ENCODE measurements at regions not wholly inside any gene's neighbourhood (a gene's known extent, or its start where the extent isn't known, plus 50 kb on each side); places are given as distances from the start of the nearest gene placed in this dataset.

- H3K4me3 ChIP-seq (ENCODE audit: low read length), result no peak overlapping the region
- TF ChIP-seq, protein P1, sequence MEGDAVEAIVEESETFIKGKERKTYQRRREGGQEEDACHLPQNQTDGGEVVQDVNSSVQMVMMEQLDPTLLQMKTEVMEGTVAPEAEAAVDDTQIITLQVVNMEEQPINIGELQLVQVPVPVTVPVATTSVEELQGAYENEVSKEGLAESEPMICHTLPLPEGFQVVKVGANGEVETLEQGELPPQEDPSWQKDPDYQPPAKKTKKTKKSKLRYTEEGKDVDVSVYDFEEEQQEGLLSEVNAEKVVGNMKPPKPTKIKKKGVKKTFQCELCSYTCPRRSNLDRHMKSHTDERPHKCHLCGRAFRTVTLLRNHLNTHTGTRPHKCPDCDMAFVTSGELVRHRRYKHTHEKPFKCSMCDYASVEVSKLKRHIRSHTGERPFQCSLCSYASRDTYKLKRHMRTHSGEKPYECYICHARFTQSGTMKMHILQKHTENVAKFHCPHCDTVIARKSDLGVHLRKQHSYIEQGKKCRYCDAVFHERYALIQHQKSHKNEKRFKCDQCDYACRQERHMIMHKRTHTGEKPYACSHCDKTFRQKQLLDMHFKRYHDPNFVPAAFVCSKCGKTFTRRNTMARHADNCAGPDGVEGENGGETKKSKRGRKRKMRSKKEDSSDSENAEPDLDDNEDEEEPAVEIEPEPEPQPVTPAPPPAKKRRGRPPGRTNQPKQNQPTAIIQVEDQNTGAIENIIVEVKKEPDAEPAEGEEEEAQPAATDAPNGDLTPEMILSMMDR (conservative IDR thresholded peaks at IDR 0.05; ENCODE audit: low read length), result no peak
- DNase-seq (ENCODE audit: low read depth), result no peak
These were observed 486.3 kb downstream of the TTLL7 start for GRCh38 chr1:83512373-83513193.

GRCh38 chr1:83511146-83511726, 487.7 kb downstream of the TTLL7 start:
- TF ChIP-seq, protein P1 (conservative IDR thresholded peaks at IDR 0.05; ENCODE audit: low read length), result no peak

DNA sequence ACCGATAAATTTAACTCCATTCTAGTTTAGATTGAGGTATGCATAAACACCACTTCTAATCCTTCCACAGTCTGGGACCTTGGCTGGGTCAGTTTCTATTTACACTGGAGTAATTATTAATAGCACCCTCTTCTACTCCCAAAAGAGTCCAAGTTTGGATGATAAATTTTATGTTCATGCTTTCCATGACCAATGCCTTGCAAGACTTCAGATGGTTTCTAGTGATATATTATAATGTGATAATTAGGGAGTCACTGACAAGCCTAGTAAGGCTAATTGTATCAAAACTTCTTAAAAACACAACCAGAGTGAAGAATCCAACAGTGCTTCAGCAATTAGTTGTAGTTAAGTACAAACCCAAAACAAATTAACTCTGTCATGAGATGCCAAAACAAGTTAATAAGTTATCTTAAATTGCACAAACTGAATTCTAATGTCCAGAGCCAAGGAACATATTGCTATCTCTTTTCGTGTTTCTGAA, 489.6 kb downstream of the TTLL7 start:
- peak; percentile 13 for DNase-seq (ENCODE audit: low read depth)
- TF ChIP-seq, protein P1 (conservative IDR thresholded peaks at IDR 0.05; ENCODE audit: low read length), result no peak

More at GRCh38 chr1:83511146-83511726, 487.7 kb downstream of the TTLL7 start:
- H3K4me3 ChIP-seq (ENCODE audit: low read length), result no peak overlapping the region
- DNase-seq (ENCODE audit: low read depth), result no peak

DNA sequence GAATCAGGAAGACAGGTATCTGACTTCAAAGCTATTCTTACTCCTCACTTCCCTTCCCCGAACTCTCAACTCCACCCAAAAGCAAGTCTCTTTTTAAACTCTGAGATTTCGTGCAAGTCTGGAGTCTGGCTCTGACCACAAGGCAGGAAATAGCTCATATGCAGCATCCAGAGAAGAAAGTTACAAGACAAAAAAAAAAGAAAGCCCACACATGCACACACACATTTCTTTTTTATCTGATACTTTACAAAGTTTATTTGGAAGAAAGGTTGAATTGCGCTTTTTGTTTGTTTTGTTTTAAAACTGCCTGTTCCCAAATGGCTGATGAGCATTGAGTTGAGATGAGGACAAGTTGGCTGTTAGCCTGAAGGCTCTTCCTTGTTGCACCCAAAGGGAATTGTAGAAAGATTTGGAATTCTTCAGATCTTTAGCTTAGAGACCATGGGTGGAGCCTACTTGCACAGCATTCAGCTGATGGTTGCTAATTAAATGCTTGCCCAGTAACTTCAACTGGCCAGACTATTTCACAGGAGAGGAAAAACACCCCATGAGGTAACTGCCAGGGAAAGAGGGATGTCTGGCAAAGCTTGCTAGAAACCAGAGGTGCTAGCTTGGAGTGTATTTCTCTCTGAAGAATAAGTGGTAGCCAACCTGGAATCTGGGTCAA, 490.3 kb downstream of the TTLL7 start:
- 0 out of 2 replicates have a peak overlapping the region, but pooled peaks have one; percentile 2 for H3K4me3 ChIP-seq (ENCODE audit: low read length)
- DNase-seq (ENCODE audit: low read depth), result peak; percentile 84

More for the DNA sequence above, 489.6 kb downstream of the TTLL7 start:
- no peak overlapping the region for H3K4me3 ChIP-seq (ENCODE audit: low read length)

DNA sequence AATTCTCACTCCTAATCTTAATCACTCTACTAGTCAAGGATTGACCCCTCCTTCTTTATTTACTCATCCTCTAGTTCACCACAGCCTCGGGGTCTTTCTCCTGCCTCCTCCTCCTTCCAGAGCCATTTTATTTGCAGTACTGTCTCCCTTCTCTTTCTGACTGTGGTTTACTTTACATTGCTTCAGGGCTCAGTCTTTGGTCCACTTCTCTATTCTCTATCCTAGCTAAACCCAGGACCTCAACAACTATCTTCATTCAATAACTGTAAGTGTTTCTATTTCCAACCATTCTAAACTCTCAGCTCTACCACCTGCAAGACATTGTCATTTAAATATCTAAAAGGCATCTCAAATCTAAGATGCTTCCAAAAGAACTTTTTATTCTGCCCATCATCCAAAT, 493.8 kb downstream of the TTLL7 start:
- TF ChIP-seq, protein P1 (conservative IDR thresholded peaks at IDR 0.05; ENCODE audit: low read length), result no peak
- no peak for DNase-seq (ENCODE audit: low read depth)
- H3K4me3 ChIP-seq (ENCODE audit: low read length), result no peak overlapping the region

More for the DNA sequence above, 490.3 kb downstream of the TTLL7 start:
- TF ChIP-seq, protein P1 (conservative IDR thresholded peaks at IDR 0.05; ENCODE audit: low read length), result no peak

DNA sequence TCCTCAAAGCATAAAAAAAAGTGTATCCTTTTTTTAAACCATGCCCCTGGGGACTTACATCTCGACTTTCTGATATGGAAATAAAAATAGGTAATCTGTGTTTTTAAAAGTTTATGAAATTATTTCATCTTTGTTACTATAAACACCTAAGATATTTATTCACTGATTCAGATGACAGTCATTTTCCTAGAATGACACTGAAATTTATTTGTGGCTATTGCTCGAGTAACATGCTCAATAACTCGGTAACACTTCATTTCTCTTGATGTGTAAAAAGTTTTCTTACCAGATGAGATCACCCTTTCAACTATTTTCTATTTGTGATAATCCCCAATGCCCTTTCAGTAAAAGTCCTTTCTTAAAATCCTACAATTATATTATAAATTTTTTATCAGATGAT, 495.8 kb downstream of the TTLL7 start:
- TF ChIP-seq, protein P1 (conservative IDR thresholded peaks at IDR 0.05; ENCODE audit: low read length), result no peak
- no peak overlapping the region for H3K4me3 ChIP-seq (ENCODE audit: low read length)
- DNase-seq (ENCODE audit: low read depth), result no peak
